ENCODE measurements at regions not wholly inside any gene's neighbourhood (a gene's known extent, or its start where the extent isn't known, plus 50 kb on each side); places are given as distances from the start of the nearest gene placed in this dataset.

- H3K4me2 ChIP-seq (ENCODE audit: insufficient read depth, low read length), result no peak overlapping the region
These were observed 402.8 kb upstream of the NWD2 start for GRCh38 chr4:36841583-36842326.

GRCh38 chr4:36844448-36844847, 400.1 kb upstream of the NWD2 start:
- Histone ChIP-seq H3K4me3 (ENCODE audit: low read depth in 1 of 2, low read length in 2 of 2) (no peak overlapping the region), H3K27ac (ENCODE audit: low read length) (no peak overlapping the region), H3K9ac (ENCODE audit: low read depth, low read length) (no peak overlapping the region), H3K4me1 (ENCODE audit: insufficient read depth, low read length) (no peaks in the 10 kb centered on the region), H2AFZ (ENCODE audit: low read depth, low read length) (no peak overlapping the region), H4K20me1 (ENCODE audit: insufficient read depth, low read length) (no peaks in the 10 kb centered on the region), H3K4me2 (ENCODE audit: insufficient read depth, low read length) (no peak overlapping the region), H3K79me2 (ENCODE audit: insufficient read depth, low read length) (no peaks in the 10 kb centered on the region), H3K9me3 (ENCODE audit: insufficient read depth, low read length, severe bottlenecking) (no peaks in the 10 kb centered on the region), H3K27me3 (ENCODE audit: insufficient read depth, low read length, poor library complexity) (no peaks in the 10 kb centered on the region), H3K36me3 (ENCODE audit: insufficient read depth, low read length) (no peaks in the 10 kb centered on the region)
- TF ChIP-seq EZH2 (IDR thresholded peaks at IDR 0.05; ENCODE audit: borderline replicate concordance, low read depth, low read length, severe bottlenecking) (no peak), CTCF (IDR thresholded peaks at IDR 0.05; ENCODE audit: borderline replicate concordance, extremely low read depth, low read length, poor library complexity, severe bottlenecking) (no peak)
- no peak for DNase-seq
- no peak for ATAC-seq (ENCODE audit: insufficient read depth, low read depth)

More at GRCh38 chr4:36841583-36842326, 402.8 kb upstream of the NWD2 start:
- H3K4me1 ChIP-seq (ENCODE audit: insufficient read depth, low read length), result no peaks in the 10 kb centered on the region
- H2AFZ ChIP-seq (ENCODE audit: low read depth, low read length), result no peak overlapping the region
- no peaks in the 10 kb centered on the region for H3K36me3 ChIP-seq (ENCODE audit: insufficient read depth, low read length)
- DNase-seq (no peak), ATAC-seq (ENCODE audit: insufficient read depth, low read depth) (no peak)
- TF ChIP-seq CTCF (IDR thresholded peaks at IDR 0.05; ENCODE audit: borderline replicate concordance, extremely low read depth, low read length, poor library complexity, severe bottlenecking) (no peak), EZH2 (IDR thresholded peaks at IDR 0.05; ENCODE audit: borderline replicate concordance, low read depth, low read length, severe bottlenecking) (no peak)
- H3K27me3 ChIP-seq (ENCODE audit: insufficient read depth, low read length, poor library complexity), result no peaks in the 10 kb centered on the region
- H3K9me3 ChIP-seq (ENCODE audit: insufficient read depth, low read length, severe bottlenecking), result no peaks in the 10 kb centered on the region
- no peak overlapping the region for H3K27ac ChIP-seq (ENCODE audit: low read length)
- no peak overlapping the region for H3K4me3 ChIP-seq (ENCODE audit: low read depth in 1 of 2, low read length in 2 of 2)
- no peaks in the 10 kb centered on the region for H4K20me1 ChIP-seq (ENCODE audit: insufficient read depth, low read length)
- no peak overlapping the region for H3K9ac ChIP-seq (ENCODE audit: low read depth, low read length)
- H3K79me2 ChIP-seq (ENCODE audit: insufficient read depth, low read length), result no peaks in the 10 kb centered on the region

GRCh38 chr4:36852856-36853255, 391.7 kb upstream of the NWD2 start:
- no peaks in the 10 kb centered on the region for H3K79me2 ChIP-seq (ENCODE audit: insufficient read depth, low read length)
- no peak for DNase-seq
- H3K4me1 ChIP-seq (ENCODE audit: insufficient read depth, low read length), result no peaks in the 10 kb centered on the region
- H3K4me2 ChIP-seq (ENCODE audit: insufficient read depth, low read length), result no peak overlapping the region
- H3K9ac ChIP-seq (ENCODE audit: low read depth, low read length), result no peak overlapping the region
- no peaks in the 10 kb centered on the region for H4K20me1 ChIP-seq (ENCODE audit: insufficient read depth, low read length)
- H2AFZ ChIP-seq (ENCODE audit: low read depth, low read length), result no peak overlapping the region
- ATAC-seq (ENCODE audit: insufficient read depth, low read depth), result no peak
- no peak overlapping the region for H3K27ac ChIP-seq (ENCODE audit: low read length)
- H3K9me3 ChIP-seq (ENCODE audit: insufficient read depth, low read length, severe bottlenecking), result no peaks in the 10 kb centered on the region
- no peaks in the 10 kb centered on the region for H3K27me3 ChIP-seq (ENCODE audit: insufficient read depth, low read length, poor library complexity)
- no peak overlapping the region for H3K4me3 ChIP-seq (ENCODE audit: low read depth in 1 of 2, low read length in 2 of 2)
- H3K36me3 ChIP-seq (ENCODE audit: insufficient read depth, low read length), result no peaks in the 10 kb centered on the region
- TF ChIP-seq EZH2 (IDR thresholded peaks at IDR 0.05; ENCODE audit: borderline replicate concordance, low read depth, low read length, severe bottlenecking), result no peak
- TF ChIP-seq CTCF (IDR thresholded peaks at IDR 0.05; ENCODE audit: borderline replicate concordance, extremely low read depth, low read length, poor library complexity, severe bottlenecking), result no peak
